ENCODE measurements at regions not wholly inside any gene's neighbourhood (a gene's known extent, or its start where the extent isn't known, plus 50 kb on each side); places are given as distances from the start of the nearest gene placed in this dataset.

DNA sequence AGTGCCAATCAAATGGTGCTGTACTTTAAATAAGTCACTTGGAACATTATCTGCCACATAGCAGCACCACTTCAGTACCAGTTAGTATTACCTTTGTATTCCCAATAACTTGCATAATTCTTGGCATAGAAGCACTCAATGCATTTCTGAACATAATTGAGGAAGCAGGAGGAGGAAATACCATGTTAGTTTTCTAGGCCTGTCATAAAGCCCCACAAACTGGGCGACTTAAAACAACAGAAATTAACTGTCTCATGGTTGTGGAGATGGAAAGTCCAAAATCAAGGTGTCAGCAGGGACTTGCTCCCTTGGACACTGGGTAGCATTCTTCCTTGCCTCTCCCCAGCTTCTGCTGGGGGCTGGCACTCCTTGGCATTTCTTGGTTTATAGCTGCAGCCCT, 296.2 kb downstream of the HS3ST1 start:
- no peak for DNase-seq (ENCODE audit: low read depth in 1 of 2, low spot score in 1 of 2)
- ChIA-PET CTCF (interaction anchor here (0.6 kb wide), 1 partner anchor 15 kb away, joined by 3 read pairs; no protein-coding TSS in a partner anchor), POLR2A (no interaction called here)

GRCh38 chr4:11131491-11131890, 297.2 kb downstream of the HS3ST1 start:
- no peak for ATAC-seq
- no peak for DNase-seq (ENCODE audit: low read depth in 1 of 2, low spot score in 1 of 2)
- Histone ChIP-seq H3K4me1 (no peaks in the 10 kb centered on the region), H3K9me3 (no peaks in the 10 kb centered on the region), H3K27ac (no peak overlapping the region), H3K4me2 (no peak overlapping the region), H3K4me3 (no peak overlapping the region)
- 0% methylated on average over 3 of the region's 3 CpGs for WGBS (ENCODE audit: missing lambda C conversion rate)
- POLR2A ChIA-PET, result no interaction called here
- no peak for FAIRE-seq
- CTCF ChIA-PET, result no interaction called here
- TF ChIP-seq MAZ (IDR thresholded peaks at IDR 0.05; ENCODE audit: borderline replicate concordance, low read depth, low read length) (no peak), POLR2AphosphoS2 (conservative IDR thresholded peaks at IDR 0.05; ENCODE audit: low read length) (no peak), EP300 (IDR thresholded peaks at IDR 0.05) (no peak), CEBPB (IDR thresholded peaks at IDR 0.05) (no peak), NPAS2 (CRISPR knock-in tag; IDR thresholded peaks at IDR 0.05; ENCODE audit: borderline replicate concordance) (no peak), HOXB13 (CRISPR knock-in tag; IDR thresholded peaks at IDR 0.05; ENCODE audit: low read depth) (no peak), FOXS1 (CRISPR knock-in tag; IDR thresholded peaks at IDR 0.05) (no peak), BHLHE40 (IDR thresholded peaks at IDR 0.05; ENCODE audit: low read depth, low read length) (no peak), RNF2 (IDR thresholded peaks at IDR 0.05; ENCODE audit: borderline replicate concordance, low read depth) (no peak), ZSCAN20 (CRISPR knock-in tag; IDR thresholded peaks at IDR 0.05) (no peak), ZFP36 (IDR thresholded peaks at IDR 0.05; ENCODE audit: borderline replicate concordance, partially characterized antibody) (no peak), KDM1A (IDR thresholded peaks at IDR 0.05; ENCODE audit: low read depth) (no peak), FOSB (CRISPR knock-in tag; IDR thresholded peaks at IDR 0.05) (no peak)
- TF ChIP-seq, protein P1, sequence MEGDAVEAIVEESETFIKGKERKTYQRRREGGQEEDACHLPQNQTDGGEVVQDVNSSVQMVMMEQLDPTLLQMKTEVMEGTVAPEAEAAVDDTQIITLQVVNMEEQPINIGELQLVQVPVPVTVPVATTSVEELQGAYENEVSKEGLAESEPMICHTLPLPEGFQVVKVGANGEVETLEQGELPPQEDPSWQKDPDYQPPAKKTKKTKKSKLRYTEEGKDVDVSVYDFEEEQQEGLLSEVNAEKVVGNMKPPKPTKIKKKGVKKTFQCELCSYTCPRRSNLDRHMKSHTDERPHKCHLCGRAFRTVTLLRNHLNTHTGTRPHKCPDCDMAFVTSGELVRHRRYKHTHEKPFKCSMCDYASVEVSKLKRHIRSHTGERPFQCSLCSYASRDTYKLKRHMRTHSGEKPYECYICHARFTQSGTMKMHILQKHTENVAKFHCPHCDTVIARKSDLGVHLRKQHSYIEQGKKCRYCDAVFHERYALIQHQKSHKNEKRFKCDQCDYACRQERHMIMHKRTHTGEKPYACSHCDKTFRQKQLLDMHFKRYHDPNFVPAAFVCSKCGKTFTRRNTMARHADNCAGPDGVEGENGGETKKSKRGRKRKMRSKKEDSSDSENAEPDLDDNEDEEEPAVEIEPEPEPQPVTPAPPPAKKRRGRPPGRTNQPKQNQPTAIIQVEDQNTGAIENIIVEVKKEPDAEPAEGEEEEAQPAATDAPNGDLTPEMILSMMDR (IDR thresholded peaks at IDR 0.05), result no peak
- TF ChIP-seq, protein P2, sequence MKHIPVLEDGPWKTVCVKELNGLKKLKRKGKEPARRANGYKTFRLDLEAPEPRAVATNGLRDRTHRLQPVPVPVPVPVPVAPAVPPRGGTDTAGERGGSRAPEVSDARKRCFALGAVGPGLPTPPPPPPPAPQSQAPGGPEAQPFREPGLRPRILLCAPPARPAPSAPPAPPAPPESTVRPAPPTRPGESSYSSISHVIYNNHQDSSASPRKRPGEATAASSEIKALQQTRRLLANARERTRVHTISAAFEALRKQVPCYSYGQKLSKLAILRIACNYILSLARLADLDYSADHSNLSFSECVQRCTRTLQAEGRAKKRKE (CRISPR knock-in tag; IDR thresholded peaks at IDR 0.05; ENCODE audit: low read depth), result no peak
- TF ChIP-seq, protein P3, sequence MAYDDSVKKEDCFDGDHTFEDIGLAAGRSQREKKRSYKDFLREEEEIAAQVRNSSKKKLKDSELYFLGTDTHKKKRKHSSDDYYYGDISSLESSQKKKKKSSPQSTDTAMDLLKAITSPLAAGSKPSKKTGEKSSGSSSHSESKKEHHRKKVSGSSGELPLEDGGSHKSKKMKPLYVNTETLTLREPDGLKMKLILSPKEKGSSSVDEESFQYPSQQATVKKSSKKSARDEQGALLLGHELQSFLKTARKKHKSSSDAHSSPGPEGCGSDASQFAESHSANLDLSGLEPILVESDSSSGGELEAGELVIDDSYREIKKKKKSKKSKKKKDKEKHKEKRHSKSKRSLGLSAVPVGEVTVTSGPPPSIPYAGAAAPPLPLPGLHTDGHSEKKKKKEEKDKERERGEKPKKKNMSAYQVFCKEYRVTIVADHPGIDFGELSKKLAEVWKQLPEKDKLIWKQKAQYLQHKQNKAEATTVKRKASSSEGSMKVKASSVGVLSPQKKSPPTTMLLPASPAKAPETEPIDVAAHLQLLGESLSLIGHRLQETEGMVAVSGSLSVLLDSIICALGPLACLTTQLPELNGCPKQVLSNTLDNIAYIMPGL (CRISPR knock-in tag; IDR thresholded peaks at IDR 0.05; ENCODE audit: borderline replicate concordance), result no peak
- TF ChIP-seq, protein P4, sequence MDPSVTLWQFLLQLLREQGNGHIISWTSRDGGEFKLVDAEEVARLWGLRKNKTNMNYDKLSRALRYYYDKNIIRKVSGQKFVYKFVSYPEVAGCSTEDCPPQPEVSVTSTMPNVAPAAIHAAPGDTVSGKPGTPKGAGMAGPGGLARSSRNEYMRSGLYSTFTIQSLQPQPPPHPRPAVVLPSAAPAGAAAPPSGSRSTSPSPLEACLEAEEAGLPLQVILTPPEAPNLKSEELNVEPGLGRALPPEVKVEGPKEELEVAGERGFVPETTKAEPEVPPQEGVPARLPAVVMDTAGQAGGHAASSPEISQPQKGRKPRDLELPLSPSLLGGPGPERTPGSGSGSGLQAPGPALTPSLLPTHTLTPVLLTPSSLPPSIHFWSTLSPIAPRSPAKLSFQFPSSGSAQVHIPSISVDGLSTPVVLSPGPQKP (IDR thresholded peaks at IDR 0.05; ENCODE audit: low read depth, low read length), result no peak

More for the DNA sequence above, 296.2 kb downstream of the HS3ST1 start:
- H3K4me2 ChIP-seq, result no peak overlapping the region
- H3K4me3 ChIP-seq, result no peak overlapping the region
- FAIRE-seq (no peak), ATAC-seq (no peak)
- no peaks in the 10 kb centered on the region for H3K4me1 ChIP-seq
- no peaks in the 10 kb centered on the region for H3K9me3 ChIP-seq
- 11% methylated on average over 1 of the region's 1 CpG for WGBS (ENCODE audit: missing lambda C conversion rate)
- no peak overlapping the region for H3K27ac ChIP-seq
- no peak for TF ChIP-seq FOSB (CRISPR knock-in tag; IDR thresholded peaks at IDR 0.05)
- no peak for TF ChIP-seq BHLHE40 (IDR thresholded peaks at IDR 0.05; ENCODE audit: low read depth, low read length)
- TF ChIP-seq TFCP2L1 (CRISPR knock-in tag; IDR thresholded peaks at IDR 0.05), result no peak
- no peak for TF ChIP-seq ZNF302 (CRISPR knock-in tag; IDR thresholded peaks at IDR 0.05)
- TF ChIP-seq, protein P5, sequence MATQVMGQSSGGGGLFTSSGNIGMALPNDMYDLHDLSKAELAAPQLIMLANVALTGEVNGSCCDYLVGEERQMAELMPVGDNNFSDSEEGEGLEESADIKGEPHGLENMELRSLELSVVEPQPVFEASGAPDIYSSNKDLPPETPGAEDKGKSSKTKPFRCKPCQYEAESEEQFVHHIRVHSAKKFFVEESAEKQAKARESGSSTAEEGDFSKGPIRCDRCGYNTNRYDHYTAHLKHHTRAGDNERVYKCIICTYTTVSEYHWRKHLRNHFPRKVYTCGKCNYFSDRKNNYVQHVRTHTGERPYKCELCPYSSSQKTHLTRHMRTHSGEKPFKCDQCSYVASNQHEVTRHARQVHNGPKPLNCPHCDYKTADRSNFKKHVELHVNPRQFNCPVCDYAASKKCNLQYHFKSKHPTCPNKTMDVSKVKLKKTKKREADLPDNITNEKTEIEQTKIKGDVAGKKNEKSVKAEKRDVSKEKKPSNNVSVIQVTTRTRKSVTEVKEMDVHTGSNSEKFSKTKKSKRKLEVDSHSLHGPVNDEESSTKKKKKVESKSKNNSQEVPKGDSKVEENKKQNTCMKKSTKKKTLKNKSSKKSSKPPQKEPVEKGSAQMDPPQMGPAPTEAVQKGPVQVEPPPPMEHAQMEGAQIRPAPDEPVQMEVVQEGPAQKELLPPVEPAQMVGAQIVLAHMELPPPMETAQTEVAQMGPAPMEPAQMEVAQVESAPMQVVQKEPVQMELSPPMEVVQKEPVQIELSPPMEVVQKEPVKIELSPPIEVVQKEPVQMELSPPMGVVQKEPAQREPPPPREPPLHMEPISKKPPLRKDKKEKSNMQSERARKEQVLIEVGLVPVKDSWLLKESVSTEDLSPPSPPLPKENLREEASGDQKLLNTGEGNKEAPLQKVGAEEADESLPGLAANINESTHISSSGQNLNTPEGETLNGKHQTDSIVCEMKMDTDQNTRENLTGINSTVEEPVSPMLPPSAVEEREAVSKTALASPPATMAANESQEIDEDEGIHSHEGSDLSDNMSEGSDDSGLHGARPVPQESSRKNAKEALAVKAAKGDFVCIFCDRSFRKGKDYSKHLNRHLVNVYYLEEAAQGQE (IDR thresholded peaks at IDR 0.05), result no peak
- TF ChIP-seq FOXS1 (CRISPR knock-in tag; IDR thresholded peaks at IDR 0.05), result no peak
- TF ChIP-seq PHF8 (IDR thresholded peaks at IDR 0.05; ENCODE audit: borderline replicate concordance, low read depth), result no peak
- TF ChIP-seq E2F6 (IDR thresholded peaks at IDR 0.05; ENCODE audit: borderline replicate concordance, low read depth), result no peak
- TF ChIP-seq KDM5A (IDR thresholded peaks at IDR 0.05), result no peak
- no peak for TF ChIP-seq POLR2A (IDR thresholded peaks at IDR 0.05; ENCODE audit: low read length)
- TF ChIP-seq POLR2AphosphoS2 (conservative IDR thresholded peaks at IDR 0.05; ENCODE audit: low read length), result no peak
- TF ChIP-seq JUN (IDR thresholded peaks at IDR 0.05), result no peak

Measured in A549 (cell line).